Stimulated activated CD4-positive, alpha-beta T cell treated with anti-CD3 and anti-CD28 coated beads, Interleukin-4, amount 100 ng/mL, for 1 hour (primary cell): ENCODE measurements at regions not wholly inside any gene's neighbourhood (a gene's known extent, or its start where the extent isn't known, plus 50 kb on each side); places are given as distances from the start of the nearest gene placed in this dataset.
"Not testable (repeated sequence)": the region's sequence is repeated elsewhere in the genome, so short reads cannot be mapped to it uniquely, and the experiment has no call there.

Experiments
- DNase-seq: peaks from one replicate; pipeline ENCODE4 v3.0.0-alpha.2; 2020

DNA sequence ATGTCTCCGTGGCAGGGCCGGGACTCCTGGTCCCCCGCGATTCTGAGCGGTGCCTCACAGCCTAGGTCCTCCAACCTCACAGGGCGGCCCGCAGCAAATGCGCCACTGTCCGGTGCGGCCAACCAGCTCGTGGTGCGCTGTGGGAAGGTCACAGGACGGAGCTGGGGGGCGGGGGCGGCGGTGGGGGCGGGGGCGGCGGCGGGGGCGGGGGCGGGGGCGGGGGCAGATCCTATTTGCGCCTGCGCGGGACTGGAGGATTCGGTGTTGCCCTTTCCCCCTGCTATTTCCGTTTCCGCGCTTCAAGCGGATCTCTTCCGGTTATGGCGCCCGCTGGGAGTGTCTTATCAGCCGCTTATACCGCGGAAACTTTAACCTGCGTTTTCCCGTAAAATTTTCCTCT is 106.7 kb upstream of the SNRPN start:
- DNase-seq: no peak

DNA sequence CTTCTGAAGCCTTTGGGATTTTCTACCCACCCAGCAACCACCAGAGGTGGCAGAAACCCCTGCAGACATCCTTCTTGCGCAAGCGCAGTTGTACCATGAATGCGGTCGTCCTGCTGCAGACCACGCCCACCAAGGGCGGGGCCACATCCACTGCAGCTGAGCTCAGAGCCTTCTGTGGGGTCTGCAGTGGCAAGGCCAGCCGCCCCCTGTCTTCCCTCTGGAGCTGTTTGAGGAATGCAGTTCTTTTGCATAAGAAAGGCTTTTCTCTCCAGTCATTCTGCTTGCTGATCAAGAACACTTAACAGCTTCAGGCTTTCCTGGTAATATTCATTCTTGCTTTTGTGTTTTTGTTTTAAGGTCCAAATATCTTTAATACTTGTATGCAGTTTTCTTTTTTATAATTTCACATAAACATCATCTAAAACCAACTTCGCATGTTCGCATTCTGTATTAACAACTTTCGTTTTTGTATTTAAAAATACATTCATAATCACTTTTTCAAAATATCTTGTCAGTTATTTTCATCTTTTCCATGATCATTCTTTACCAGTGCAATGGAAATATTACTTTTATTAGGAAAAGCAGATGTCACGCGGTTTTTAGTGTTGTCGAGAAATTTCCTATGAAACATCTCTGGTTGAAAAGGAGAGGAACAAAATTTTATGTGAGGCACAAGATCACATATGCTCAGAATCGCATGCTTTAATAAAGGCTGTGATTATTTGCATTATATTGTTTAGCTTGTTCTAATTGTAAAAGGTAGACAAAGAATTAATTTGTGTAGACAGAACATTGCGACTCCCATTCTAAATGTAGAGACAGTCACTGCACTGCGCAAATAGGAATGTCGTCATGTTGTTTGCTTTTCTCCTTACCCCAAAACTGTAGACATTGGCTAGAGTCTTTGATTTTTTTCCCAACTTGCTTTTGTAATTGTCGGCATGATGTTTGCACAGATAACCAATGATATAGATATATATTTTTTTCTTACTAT is 98.1 kb upstream of the SNRPN start:
- DNase-seq: no peak

DNA sequence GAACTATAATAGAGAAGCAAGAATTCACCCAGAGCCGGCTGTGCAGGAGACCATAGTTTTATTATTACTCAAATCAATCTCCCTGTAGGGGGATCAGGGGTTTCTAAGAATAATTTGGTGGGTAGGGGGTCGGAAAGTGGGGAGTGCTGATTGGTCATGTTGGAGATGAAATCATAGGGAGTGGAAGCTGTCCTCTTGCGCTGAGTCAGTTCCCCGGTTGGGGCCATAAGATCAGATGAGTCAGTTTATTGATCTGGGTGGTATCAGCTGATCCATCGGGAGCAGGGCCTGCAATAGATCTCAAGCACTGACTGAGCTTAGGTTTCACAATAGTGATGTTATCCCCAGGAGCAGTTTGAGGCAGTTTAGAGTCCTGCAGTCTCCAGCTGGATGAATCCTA is 97.0 kb upstream of the SNRPN start:
- no peak for DNase-seq

GRCh38 chr15:24858183-24858582 is 96.6 kb upstream of the SNRPN start:
- DNase-seq: not testable (repeated sequence)

DNA sequence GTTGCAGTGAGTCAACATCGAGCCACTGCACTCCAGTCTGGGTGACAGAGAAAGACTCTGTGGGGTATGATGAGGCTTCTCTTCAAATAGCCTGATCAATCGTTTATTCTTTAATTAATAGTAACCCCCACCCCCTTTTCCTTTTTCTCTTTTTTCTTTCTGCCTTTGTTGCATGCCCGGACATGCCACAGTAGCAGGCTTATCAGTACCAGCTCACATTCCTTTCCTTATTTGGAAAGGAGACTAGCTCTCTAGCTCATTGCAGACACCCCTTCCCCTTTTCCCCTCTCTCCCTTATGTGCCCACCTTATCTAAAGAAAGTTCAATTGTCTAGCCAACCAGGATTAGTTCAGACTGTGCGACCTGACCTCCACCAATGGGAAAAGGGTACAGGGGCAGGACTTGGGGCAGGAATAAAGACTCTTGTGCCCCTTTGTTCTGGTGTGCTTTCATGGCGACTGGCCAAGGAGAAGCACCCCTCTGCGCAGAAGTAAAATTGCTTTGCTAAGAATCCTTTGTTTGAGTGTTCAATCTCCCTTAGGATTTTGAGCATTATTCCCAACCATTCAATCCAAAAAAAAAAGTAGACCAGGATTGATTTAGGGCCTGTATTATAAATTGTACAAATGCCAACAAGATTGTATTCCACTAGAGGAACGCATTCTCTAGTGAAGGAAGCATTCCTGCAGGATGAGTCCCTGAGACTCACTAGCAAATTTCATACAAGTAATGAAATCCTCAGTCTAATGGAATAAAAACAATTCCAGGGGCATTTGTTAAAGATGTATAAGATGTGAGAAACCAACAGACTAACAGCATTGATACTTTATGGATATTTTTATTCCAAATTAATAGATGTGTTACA is 95.8 kb upstream of the SNRPN start:
- DNase-seq: no peak

DNA sequence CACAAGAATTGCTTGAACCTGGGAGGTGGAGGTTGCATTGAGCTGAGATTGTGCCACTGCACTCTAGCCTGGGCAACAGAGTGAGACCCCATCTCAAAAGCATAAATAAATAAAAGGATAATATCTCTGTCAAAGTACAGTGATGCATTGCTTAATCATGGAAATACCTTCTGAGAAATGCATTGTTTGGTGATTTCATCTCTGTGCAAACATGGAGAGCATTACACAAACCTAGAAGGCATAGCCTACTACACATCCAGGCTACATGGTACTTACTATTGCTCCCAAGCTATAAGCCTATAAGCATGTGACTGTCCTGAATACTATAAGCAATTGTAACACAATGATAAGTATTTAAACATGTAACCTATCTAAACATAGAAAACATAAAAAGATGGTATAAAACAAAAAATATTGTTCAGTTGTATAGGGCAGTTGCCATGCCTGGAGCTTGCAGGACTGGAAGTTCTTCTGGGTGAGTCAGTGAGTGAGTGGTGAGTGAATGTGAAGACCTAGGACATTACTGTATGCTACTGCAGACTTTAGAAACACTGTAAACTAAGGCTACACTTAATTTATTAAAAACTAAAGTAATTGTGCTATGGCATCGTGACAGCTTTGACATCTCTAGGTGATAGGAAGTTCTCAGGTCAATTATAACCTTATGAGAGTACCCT is 93.6 kb upstream of the SNRPN start:
- no peak for DNase-seq

DNA sequence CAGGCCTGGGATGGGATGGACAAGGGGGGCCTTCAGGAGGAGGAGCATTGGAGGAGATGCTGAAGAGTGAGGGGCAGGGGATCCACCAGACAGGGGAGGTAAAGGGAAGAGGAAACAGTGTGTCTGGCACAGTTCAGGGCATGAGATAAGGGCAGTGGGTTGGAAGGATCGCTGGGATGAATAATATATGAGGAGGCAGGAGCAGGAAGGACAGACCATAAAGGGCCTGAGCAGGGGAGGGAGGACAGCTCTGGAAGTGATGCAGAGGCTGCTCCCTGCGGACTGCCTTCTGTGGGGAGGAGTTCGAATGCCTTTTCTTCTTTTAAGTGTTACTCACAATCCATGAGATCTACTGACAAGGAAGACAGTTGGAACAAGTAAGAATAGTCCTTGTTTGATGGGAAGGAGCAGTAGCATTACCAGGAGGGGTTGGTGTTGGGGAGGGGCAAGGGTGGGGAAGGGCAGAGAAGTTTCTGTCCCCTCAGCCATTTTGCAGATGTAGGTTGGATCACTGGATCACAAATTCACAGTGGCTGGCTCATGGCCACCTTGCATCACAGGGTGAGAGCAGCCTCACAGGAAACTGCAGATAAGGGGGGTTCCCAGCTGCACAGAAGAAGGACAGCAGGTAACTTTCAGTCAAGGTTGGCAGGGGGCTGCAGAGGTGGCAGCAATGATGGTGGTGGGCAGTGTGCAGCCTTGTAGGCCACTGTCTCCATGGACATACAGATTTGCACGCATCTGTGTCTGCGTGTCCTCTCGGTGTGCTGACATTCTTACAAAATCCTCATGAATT is 91.9 kb upstream of the SNRPN start:
- DNase-seq: no peak

DNA sequence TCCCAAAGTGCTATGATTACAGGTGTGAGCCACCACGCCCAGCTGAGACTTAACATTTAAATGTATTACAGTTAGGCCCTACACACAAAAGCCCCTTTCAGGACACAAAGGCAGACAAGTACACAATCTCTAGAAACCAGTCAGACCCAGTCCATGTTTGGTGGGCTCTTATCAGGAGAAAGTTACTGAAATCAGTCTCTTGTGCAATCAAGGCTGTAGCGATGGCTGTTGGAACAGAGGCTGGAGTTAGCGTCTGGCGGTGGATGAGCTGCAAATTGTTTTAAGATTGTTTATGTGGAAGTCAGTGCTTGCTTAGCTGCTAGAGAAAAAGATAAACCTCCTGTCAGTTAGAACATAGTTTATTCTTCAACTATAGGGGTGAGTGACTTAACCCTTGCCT is 89.5 kb upstream of the SNRPN start:
- no peak for DNase-seq

DNA sequence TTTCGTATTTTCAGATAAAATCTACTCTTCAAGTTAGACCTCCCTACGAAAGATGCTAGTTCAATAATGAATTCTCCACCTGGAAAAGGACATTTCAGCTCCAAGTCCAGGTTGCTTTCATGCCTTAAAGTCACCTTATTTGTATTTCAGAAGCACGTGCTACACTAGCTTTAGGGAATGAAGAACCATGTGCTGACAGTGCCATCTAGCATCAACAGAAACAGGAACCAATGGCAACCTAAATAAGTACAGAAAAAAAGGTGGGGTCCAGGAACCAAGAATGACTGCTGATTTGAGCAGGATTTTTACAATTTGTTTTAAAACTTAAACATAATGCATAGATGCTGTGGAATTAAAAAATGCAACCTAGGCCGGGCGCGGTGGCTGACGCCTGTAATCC is 77.6 kb upstream of the SNRPN start:
- DNase-seq: no peak

- no peak for DNase-seq
Measured at GRCh38 chr15:24878153-24878552, 76.6 kb upstream of the SNRPN start.

- no peak for DNase-seq
Measured at GRCh38 chr15:24879492-24879891, 75.3 kb upstream of the SNRPN start.

GRCh38 chr15:24880663-24881062 is 74.1 kb upstream of the SNRPN start:
- no peak for DNase-seq

DNA sequence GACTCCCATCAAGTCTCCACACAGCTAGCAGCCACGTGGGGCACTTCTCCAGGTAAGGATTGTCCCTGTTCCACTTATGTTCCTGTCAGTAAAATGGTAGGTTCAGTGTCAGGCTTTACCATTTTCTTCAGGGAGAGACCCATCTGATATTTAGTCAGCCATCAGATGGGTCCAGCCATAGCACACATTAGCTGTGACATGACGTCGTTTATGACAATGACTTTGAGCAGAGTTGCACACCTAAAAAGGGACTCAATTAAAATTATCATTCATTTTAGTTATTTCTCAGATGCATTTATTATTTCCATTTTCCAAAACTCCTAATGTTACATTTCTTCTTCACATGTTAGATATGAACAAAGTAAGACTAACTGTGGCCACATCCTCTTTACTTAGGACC is 68.2 kb upstream of the SNRPN start:
- no peak for DNase-seq

DNA sequence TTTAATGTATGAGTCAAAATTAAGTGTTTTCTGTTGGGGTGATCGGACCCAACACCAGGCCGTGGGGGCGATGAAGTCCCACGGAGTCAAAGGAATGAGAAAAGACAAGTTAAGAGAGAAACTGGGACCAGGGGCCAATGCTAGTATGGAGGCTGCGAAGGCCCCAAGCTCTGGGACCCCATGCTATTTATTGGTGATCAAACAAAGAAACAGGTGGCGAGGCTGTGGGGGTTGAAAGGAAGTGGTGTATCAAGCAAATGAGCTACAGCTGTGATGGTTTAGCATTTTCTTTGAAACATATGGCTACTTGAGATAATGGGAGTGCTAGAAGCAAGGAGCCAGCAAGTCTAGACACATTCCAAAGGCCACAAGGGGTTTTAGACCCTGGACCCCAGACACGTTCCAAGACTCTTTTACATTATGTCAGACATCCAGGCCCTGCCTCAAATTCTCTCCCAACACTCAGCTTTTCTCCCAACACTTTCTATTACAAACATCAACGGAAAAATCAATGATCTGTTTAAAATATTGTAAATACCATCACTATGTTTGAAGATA is 56.0 kb upstream of the SNRPN start:
- DNase-seq: no peak

DNA sequence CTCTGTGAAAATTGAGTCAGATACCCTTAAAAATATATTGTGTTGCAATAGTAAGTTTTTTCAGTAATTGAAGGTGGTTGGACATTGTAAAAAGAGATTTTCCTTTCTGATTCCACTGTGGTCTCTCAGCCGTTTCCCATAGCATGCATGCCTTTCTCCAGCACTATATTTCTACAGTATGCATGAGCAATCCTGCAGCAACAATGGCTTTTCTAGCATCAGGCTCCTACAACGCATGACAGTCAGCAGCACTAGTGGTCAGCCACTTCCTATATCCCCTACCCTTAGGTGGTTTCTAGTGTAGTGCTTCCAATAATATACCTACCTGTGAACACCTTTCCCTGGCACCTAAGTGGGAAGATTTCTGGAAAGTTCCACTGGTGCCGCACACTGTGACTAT is 55.4 kb upstream of the SNRPN start:
- DNase-seq: no peak

DNA sequence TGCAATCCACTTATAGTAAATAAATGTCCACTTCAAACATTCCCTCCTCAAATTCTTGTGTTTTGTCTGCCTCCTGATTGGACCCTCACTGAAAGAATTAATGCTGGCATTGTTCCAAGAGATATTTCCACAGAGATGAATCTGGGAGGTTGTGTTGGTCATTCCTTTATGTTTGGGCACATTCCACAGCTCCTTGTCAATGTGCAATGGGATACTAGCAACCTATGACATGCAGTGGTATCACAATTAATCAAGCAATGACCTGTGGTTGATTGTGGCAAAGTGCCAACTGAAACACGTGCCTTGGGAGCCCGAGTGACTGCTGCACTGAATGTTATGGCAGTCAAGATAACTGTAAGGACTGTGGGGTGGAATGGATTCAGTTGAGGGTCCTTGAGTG is 55.0 kb upstream of the SNRPN start:
- DNase-seq: no peak

- no peak for DNase-seq
Measured at GRCh38 chr15:24901409-24901808, 53.4 kb upstream of the SNRPN start.
